HG02588 (cell line): ENCODE measurements at regions not wholly inside any gene's neighbourhood (a gene's known extent, or its start where the extent isn't known, plus 50 kb on each side); places are given as distances from the start of the nearest gene placed in this dataset.

ENCODE experiments used
- ATAC-seq: cut with Tn5 transposase; IDR thresholded peaks from one replicate; pipeline ENCODE4 v1.9.1; 2021; ENCODE audit warnings: mild to moderate bottlenecking, moderate library complexity; ENCODE audit not compliant: unreplicated experiment

- ATAC-seq, result no peak
These were observed 250.8 kb upstream of the RBMY1B start for GRCh38 chrY:21260325-21260724.

- ATAC-seq, result no peak
These were observed 250.0 kb upstream of the RBMY1B start for GRCh38 chrY:21261158-21261557.

DNA sequence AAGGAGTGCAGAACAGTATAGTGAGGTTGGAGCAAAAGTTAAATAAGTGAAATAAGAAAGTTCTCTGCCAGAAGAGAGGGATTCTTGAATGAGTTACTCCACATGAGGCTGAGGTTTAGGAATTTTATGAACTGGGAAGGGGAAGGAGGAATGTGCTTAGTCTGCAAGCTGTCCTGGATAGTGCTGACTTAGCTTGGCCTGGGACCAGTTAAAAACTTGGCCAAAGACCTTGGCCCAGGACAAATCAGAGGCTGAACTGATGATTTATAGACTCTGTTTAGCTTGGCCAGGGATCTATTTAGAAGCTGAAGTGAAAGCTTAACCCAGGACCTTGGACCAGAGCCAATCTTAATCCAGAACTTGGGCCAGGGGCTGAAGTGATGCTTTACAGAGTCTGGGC is 244.4 kb upstream of the RBMY1B start:
- ATAC-seq, result no peak

GRCh38 chrY:21267164-21267563 is 244.0 kb upstream of the RBMY1B start:
- ATAC-seq, result no peak

DNA sequence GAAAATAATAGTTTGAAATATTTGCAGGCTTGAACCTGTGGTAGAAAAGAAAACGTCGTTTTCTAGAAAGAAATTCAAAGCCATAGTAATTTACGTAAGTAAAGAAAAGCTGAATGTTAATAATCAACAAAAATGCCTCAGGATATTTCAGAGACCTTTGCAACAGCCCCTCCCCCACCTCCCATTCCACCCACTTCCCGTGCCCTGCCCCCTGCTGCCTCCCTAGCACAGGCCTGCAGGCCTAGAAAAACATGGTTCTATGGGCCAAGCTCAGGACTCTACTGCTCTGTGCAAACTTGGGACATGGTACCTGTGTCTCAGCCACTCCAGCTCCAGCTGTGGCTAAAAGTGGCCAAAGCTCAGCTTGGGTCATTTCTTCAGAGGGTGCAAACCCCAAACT is 223.4 kb upstream of the RBMY1B start:
- no peak for ATAC-seq

DNA sequence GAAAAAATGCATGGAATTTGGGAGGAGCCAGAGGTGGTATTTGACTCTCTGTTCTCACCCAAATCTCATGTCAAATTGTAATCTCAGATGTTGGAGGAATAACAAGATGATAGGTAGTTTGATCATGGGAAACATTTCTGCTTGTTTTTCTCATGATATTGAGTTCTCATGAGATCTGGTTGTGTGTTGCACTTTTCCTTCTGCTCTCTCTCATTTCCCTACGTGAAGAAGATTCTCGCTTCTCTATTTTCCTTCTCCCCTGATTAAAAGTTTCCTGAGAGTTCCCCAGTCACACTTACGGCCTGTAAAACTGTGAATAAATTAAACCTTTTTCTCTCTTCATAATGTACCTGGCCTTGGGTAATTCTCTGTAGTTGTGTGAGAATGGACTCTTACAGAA is 222.2 kb upstream of the RBMY1B start:
- no peak for ATAC-seq

DNA sequence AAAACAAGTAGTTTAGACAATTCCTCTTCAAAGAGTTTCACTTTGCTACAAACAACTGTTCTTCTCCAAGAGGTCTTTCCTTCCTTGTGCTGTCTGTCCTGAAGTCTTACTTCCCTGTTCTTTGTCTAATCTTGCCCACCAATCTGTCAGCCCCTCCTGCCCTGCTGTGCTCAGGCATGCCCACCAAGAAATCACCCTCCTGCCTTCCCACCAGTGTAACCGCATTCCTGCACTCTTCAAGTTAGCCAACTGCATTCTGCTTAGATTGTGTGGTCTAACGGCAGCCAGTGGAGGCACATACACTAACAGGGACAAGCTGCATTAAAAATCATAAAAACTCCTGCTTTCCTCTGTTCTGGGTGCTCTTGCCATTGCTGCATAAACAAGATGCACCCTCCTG is 215.9 kb upstream of the RBMY1B start:
- ATAC-seq, result no peak

GRCh38 chrY:21302278-21302677 is 208.9 kb upstream of the RBMY1B start:
- no peak for ATAC-seq

- no peak for ATAC-seq
These were observed 195.8 kb upstream of the RBMY1B start for GRCh38 chrY:21315366-21315765.
